HCT116 (cell line): ENCODE measurements at regions not wholly inside any gene's neighbourhood (a gene's known extent, or its start where the extent isn't known, plus 50 kb on each side); places are given as distances from the start of the nearest gene placed in this dataset.

ENCODE experiments used
- ATAC-seq: fragments of 200-7000 bp; cut with Tn5 transposase; 2 replicates; pipeline ENCODE4 v1.9.1; 2020; ENCODE audit warnings: mild to moderate bottlenecking, moderate library complexity
- BruUV-seq: library from RNA; stranded (reverse); fragments of 400-500 nt; replicated peaks from 2 replicates; lab custom pipeline; 2021; lab: Mats Ljungman, UMichigan
- CTCF ChIA-PET: fragments of 300-600 bp; sonication (Branson Sonifier 250); formaldehyde crosslinking; loops from one replicate; lab custom pipeline; 2021; ENCODE audit warnings: antibody characterized with exemption; lab: Charles Lee
- POLR2A ChIA-PET: fragments of 300-600, 350-600 bp; sonication (Branson Sonifier 250); formaldehyde crosslinking; loops from one replicate; lab custom pipeline; 2021; ENCODE audit warnings: antibody characterized with exemption; lab: Charles Lee
- RAD21 ChIA-PET, 2 experiments: fragments of 300-600 bp; sonication (Branson Sonifier 250); formaldehyde crosslinking; loops; one replicate each; lab custom pipeline; 2023; ENCODE audit warnings: low total read pairs in 2 of 2; ENCODE audit not compliant: uncharacterized antibody in 2 of 2, unreplicated experiment in 2 of 2, low non-redundant PET in 1 of 2; lab: Charles Lee
- DNase-seq: peaks from one replicate; pipeline ENCODE4 v3.0.0-alpha.2; 2010; ENCODE audit warnings: low read depth, low spot score
- H2AFZ ChIP-seq: fragments of 200-600 bp; shearing (Covaris generic), sonication (generic); 2 replicates; pipeline ENCODE4 v1.6.1; 2017; ENCODE audit warnings: low read depth, mixed run types, mixed read lengths, antibody characterized with exemption, low read length; ENCODE audit not compliant: poor library complexity, severe bottlenecking
- H3K27ac ChIP-seq: 2 replicates; pipeline ENCODE4 v1.5.1; 2012; ENCODE audit warnings: low read depth, low read length
- H3K27me3 ChIP-seq: fragments of 200-600 bp; sonication (generic); 2 replicates; pipeline ENCODE4 v1.6.1; 2016; ENCODE audit warnings: mixed run types, low read length, mixed read lengths; ENCODE audit not compliant: insufficient read depth
- H3K36me3 ChIP-seq, 2 experiments: fragments of 200-500 bp in 1 of 2; fragments of 200-600 bp in 1 of 2; sonication (Bioruptor generic) in 1 of 2; sonication (generic) in 1 of 2; 2 replicates each; pipeline versions ENCODE4 v1.5.1 to v1.6.1; 2014 to 2016; ENCODE audit warnings: low read length in 2 of 2, inconsistent platforms in 1 of 2, mixed read lengths in 1 of 2, mixed run types in 1 of 2; ENCODE audit not compliant: insufficient read depth in 2 of 2, control insufficient read depth in 1 of 2
- H3K4me1 ChIP-seq, 2 experiments: fragments of 200-600 bp in 1 of 2; sonication (generic) in 1 of 2; 2 replicates each; pipeline versions ENCODE4 v1.5.1 to v1.6.1; 2012 to 2017; ENCODE audit warnings: low read length in 2 of 2, inconsistent platforms in 1 of 2, mild to moderate bottlenecking in 1 of 2, mixed read lengths in 1 of 2, mixed run types in 1 of 2, moderate library complexity in 1 of 2; ENCODE audit not compliant: insufficient read depth in 2 of 2, control insufficient read depth in 1 of 2
- H3K4me2 ChIP-seq: fragments of 200-600 bp; sonication (generic); 2 replicates; pipeline ENCODE4 v1.6.1; 2017; ENCODE audit warnings: mixed run types, low read length, mixed read lengths
- H3K4me3 ChIP-seq, 2 experiments: fragments of 200-600 bp in 1 of 2; sonication (generic) in 1 of 2; replicated peaks in 1 of 2; 2 replicates each; pipeline ENCODE4 v1.5.1; 2011 to 2016; ENCODE audit warnings: low read length in 2 of 2, control low read depth in 1 of 2, low read depth in 1 of 2, mild to moderate bottlenecking in 1 of 2, mixed read lengths in 1 of 2, mixed run types in 1 of 2
- H3K79me2 ChIP-seq: fragments of 200-600 bp; sonication (generic); 2 replicates; pipeline ENCODE4 v1.6.1; 2017; ENCODE audit warnings: mild to moderate bottlenecking, mixed run types, low read length, moderate library complexity, mixed read lengths; ENCODE audit not compliant: insufficient read depth
- H3K9ac ChIP-seq: fragments of 200-600 bp; sonication (generic); 2 replicates; pipeline ENCODE4 v1.6.1; 2016; ENCODE audit warnings: low read length, mixed read lengths
- H3K9me2 ChIP-seq: fragments of 200-600 bp; sonication (generic), shearing (Covaris generic); 2 replicates; pipeline ENCODE4 v1.6.1; 2017; ENCODE audit warnings: mixed run types, mild to moderate bottlenecking, moderate library complexity; ENCODE audit not compliant: insufficient read depth
- H3K9me3 ChIP-seq, 2 experiments: fragments of 200-500 bp in 1 of 2; fragments of 200-600 bp in 1 of 2; sonication (Bioruptor generic) in 1 of 2; sonication (generic) in 1 of 2; 2 replicates each; pipeline ENCODE4 v1.6.1; 2014 to 2017; ENCODE audit warnings: low read length in 2 of 2, mixed read lengths in 2 of 2, inconsistent platforms in 1 of 2, low read depth in 1 of 2, mild to moderate bottlenecking in 1 of 2, mixed run types in 1 of 2, moderate library complexity in 1 of 2; ENCODE audit not compliant: control insufficient read depth in 1 of 2, insufficient read depth in 1 of 2
- H4K20me1 ChIP-seq: fragments of 200-600 bp; sonication (generic), shearing (Covaris generic); 2 replicates; pipeline ENCODE4 v1.6.1; 2017; ENCODE audit warnings: mixed run types, mild to moderate bottlenecking, moderate library complexity; ENCODE audit not compliant: insufficient read depth
- CEBPB ChIP-seq: IDR thresholded peaks from 2 replicates; pipeline ENCODE4 v1.6.1; 2012; ENCODE audit warnings: low read depth
- CTCF ChIP-seq, 3 experiments: fragments of 200-600 bp in 1 of 3; sonication (generic) in 1 of 3; IDR thresholded peaks in 2 of 3; conservative IDR thresholded peaks in 1 of 3; 2 replicates each; pipeline ENCODE4 v1.5.1; 2012 to 2017; ENCODE audit warnings: low read depth in 2 of 3, low read length in 2 of 3, antibody characterized with exemption in 1 of 3, borderline replicate concordance in 1 of 3, control low read depth in 1 of 3, mild to moderate bottlenecking in 1 of 3, mixed read lengths in 1 of 3, mixed run types in 1 of 3, moderate library complexity in 1 of 3; ENCODE audit not compliant: insufficient read depth in 1 of 3
- EGR1 ChIP-seq: IDR thresholded peaks from 2 replicates; pipeline ENCODE4 v1.6.1; 2012; ENCODE audit warnings: low read depth
- ELF1 ChIP-seq: IDR thresholded peaks from 2 replicates; pipeline ENCODE4 v1.6.1; 2012; ENCODE audit warnings: low read depth, borderline replicate concordance
- JUND ChIP-seq: IDR thresholded peaks from 2 replicates; pipeline ENCODE4 v1.6.1; 2012
- RAD21 ChIP-seq: IDR thresholded peaks from 2 replicates; pipeline ENCODE4 v1.6.1; 2012; ENCODE audit warnings: low read depth, mild to moderate bottlenecking
- REST ChIP-seq: IDR thresholded peaks from 2 replicates; pipeline ENCODE4 v1.6.1; 2012; ENCODE audit warnings: low read depth
- SRF ChIP-seq: IDR thresholded peaks from 2 replicates; pipeline ENCODE4 v1.6.1; 2012; ENCODE audit warnings: low read depth
- TCF7L2 ChIP-seq: IDR thresholded peaks from 2 replicates; pipeline ENCODE4 v1.7.0; 2011; ENCODE audit warnings: borderline replicate concordance, inconsistent platforms; ENCODE audit not compliant: insufficient read depth, insufficient read length; ENCODE audit errors: extremely low read depth
- intact Hi-C: fragments of 100-400 bp; cut with micrococcal nuclease; formaldehyde crosslinking; loops from 2 replicates; pipeline ENCODE4 v1.10.0; 2022

- ChIA-PET RAD21 (no interaction called here), CTCF (no interaction called here), POLR2A (no interaction called here)
- Histone ChIP-seq H3K36me3 (no peaks in the 10 kb centered on the region), H3K27me3 (no peaks in the 10 kb centered on the region), H3K9me2 (no peaks in the 10 kb centered on the region), H3K27ac (no peak overlapping the region), H3K9ac (no peak overlapping the region), H3K4me3 (no peak overlapping the region), H3K9me3 (no peaks in the 10 kb centered on the region), H4K20me1 (no peaks in the 10 kb centered on the region; the same call in 1 of the 2 replicates), H2AFZ (no peak overlapping the region), H3K4me1 (no peaks in the 10 kb centered on the region), H3K79me2 (no peaks in the 10 kb centered on the region), H3K4me2 (no peak overlapping the region)
- intact Hi-C loops, result no loop called here
- no peak for DNase-seq
- TF ChIP-seq REST, result no peak
- no peak for TF ChIP-seq CTCF (IDR thresholded peaks at IDR 0.05 in 2 of 3, conservative IDR thresholded peaks at IDR 0.05 in 1 of 3; ENCODE audit: borderline replicate concordance in 1 of 3, insufficient read depth in 1 of 3, low read depth in 2 of 3, low read length in 2 of 3)
- TF ChIP-seq EGR1, result no peak
- no peak for TF ChIP-seq CEBPB
- no peak for TF ChIP-seq TCF7L2
- no peak for TF ChIP-seq RAD21
- no peak for TF ChIP-seq JUND
- no peak for TF ChIP-seq SRF
- no peak for TF ChIP-seq ELF1
- no peak for ATAC-seq
- BruUV-seq, result no TSS peak
Observed at GRCh38 chr5:111961862-111962261, 204.9 kb upstream of the NREP start.
